Muscle layer of duodenum (tissue), 2 donors: ENCODE measurements at regions not wholly inside any gene's neighbourhood (a gene's known extent, or its start where the extent isn't known, plus 50 kb on each side); places are given as distances from the start of the nearest gene placed in this dataset.

Source experiments
- H3K27ac ChIP-seq: one replicate; pipeline ENCODE4 v1.7.0; 2013; ENCODE audit warnings: mild to moderate bottlenecking, low read length
- H3K27me3 ChIP-seq: one replicate; pipeline ENCODE4 v1.7.0; 2013; ENCODE audit warnings: low read depth, mild to moderate bottlenecking, control low read depth, low read length
- H3K36me3 ChIP-seq, 2 donors: one replicate each; pipeline ENCODE4 v1.7.0; 2013; ENCODE audit warnings: low read length in 2 of 2, control low read depth in 1 of 2, mild to moderate bottlenecking in 1 of 2; ENCODE audit not compliant: insufficient read depth in 2 of 2, control insufficient read depth in 1 of 2
- H3K4me1 ChIP-seq, 2 donors: one replicate each; pipeline ENCODE4 v1.7.0; 2013; ENCODE audit warnings: low read length in 2 of 2, mild to moderate bottlenecking in 2 of 2, control low read depth in 1 of 2, moderate library complexity in 1 of 2; ENCODE audit not compliant: insufficient read depth in 2 of 2, control insufficient read depth in 1 of 2
- H3K4me3 ChIP-seq, 2 donors: one replicate each; pipeline ENCODE4 v1.7.0; 2013; ENCODE audit warnings: low read length in 2 of 2, low read depth in 1 of 2, mild to moderate bottlenecking in 1 of 2
- H3K9me3 ChIP-seq, 2 donors: one replicate each; pipeline ENCODE4 v1.7.0; 2013; ENCODE audit warnings: low read length in 2 of 2, control low read depth in 1 of 2, mild to moderate bottlenecking in 1 of 2; ENCODE audit not compliant: control insufficient read depth in 1 of 2
- donor health status: healthy.

DNA sequence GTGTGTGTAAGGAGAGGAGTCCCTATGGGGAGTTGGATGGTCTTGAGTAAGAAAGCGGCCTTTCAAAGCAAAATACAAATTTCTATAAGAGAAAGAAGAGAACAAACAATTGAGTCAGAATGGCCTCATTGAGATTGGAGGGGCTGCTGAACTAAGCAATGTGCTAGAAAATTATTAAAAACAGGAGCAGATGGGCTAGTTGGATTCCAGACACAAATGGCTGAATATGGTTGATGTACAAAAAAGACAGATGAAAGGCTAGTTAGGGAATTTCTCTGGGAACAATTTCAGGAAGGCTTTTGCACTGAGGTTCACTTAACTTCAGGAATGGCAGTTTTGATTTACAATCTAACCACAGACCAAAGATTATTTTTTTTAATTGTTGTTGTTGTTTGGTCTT is 1806.8 kb upstream of the TENM3 start:
- H3K27ac ChIP-seq = no peak overlapping the region
- H3K36me3 ChIP-seq = no peaks in the 10 kb centered on the region
- no peaks in the 10 kb centered on the region for H3K9me3 ChIP-seq
- no peak overlapping the region for H3K4me3 ChIP-seq
- H3K4me1 ChIP-seq = no peaks in the 10 kb centered on the region
- no peaks in the 10 kb centered on the region for H3K27me3 ChIP-seq

- H3K4me3 ChIP-seq = no peak overlapping the region
- no peaks in the 10 kb centered on the region for H3K36me3 ChIP-seq
- no peaks in the 10 kb centered on the region for H3K9me3 ChIP-seq
- no peak overlapping the region for H3K27ac ChIP-seq
- no peaks in the 10 kb centered on the region for H3K27me3 ChIP-seq
- no peaks in the 10 kb centered on the region for H3K4me1 ChIP-seq
These were observed 1805.6 kb upstream of the TENM3 start for GRCh38 chr4:180437601-180438000.

- Histone ChIP-seq H3K4me3 (no peak overlapping the region), H3K4me1 (no peaks in the 10 kb centered on the region), H3K27ac (no peak overlapping the region), H3K27me3 (no peaks in the 10 kb centered on the region), H3K36me3 (no peaks in the 10 kb centered on the region), H3K9me3 (no peaks in the 10 kb centered on the region)
These were observed 1794.9 kb upstream of the TENM3 start for GRCh38 chr4:180448306-180448705.

DNA sequence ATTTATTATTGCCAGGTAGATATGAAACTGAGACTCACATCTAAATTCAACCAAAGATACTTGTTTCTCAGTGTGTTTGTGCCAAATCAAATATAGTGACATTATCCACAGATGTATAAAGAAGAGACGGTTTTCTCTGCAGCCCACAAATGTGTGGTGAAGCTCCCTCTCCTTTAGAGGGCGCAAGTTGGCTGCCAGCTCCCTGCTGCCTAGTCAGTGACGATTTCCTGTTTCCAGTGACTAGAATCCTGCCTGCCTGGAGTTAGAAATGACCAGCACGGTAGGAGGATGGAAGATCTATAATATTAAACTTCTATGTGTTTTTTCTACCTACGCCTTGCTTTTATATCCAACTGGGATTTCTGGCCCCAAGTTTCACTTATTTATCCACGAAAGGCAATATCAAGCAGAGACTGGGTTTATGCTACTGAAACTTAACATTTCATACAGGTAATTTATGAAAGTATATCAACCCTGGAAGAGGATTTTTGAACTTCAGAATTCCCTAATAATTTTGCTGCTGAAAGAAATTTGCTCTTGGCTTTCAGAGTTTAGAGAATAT is 1793.7 kb upstream of the TENM3 start:
- H3K27me3 ChIP-seq = no peaks in the 10 kb centered on the region
- no peaks in the 10 kb centered on the region for H3K9me3 ChIP-seq
- H3K36me3 ChIP-seq = no peaks in the 10 kb centered on the region
- no peaks in the 10 kb centered on the region for H3K4me1 ChIP-seq
- H3K27ac ChIP-seq = no peak overlapping the region
- no peak overlapping the region for H3K4me3 ChIP-seq

DNA sequence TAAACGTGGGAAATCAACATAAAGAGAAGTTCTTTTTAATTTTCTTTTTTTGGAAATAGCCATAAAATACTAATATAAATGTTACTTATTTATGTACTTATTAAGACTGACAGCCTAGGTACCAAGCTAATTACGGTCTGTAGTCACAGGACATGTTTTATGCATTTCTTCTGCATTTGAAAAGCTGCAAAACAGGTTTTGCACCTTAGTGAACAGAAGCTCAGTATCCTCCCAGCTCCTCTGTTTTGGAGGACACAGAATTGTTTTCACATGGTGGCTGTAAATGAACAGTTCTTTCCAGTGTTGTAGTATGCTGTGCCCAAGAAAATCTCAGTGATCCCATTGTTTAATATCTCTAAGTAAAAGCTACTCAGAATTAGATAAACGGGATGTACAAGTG is 1788.0 kb upstream of the TENM3 start:
- no peaks in the 10 kb centered on the region for H3K4me1 ChIP-seq
- no peaks in the 10 kb centered on the region for H3K36me3 ChIP-seq
- H3K27me3 ChIP-seq = no peaks in the 10 kb centered on the region
- H3K9me3 ChIP-seq = no peaks in the 10 kb centered on the region
- no peak overlapping the region for H3K4me3 ChIP-seq
- H3K27ac ChIP-seq = no peak overlapping the region

- no peak overlapping the region for H3K4me3 ChIP-seq
- H3K27ac ChIP-seq = no peak overlapping the region
- H3K36me3 ChIP-seq = no peaks in the 10 kb centered on the region
- no peaks in the 10 kb centered on the region for H3K27me3 ChIP-seq
- no peaks in the 10 kb centered on the region for H3K9me3 ChIP-seq
- no peaks in the 10 kb centered on the region for H3K4me1 ChIP-seq
These were observed 1786.3 kb upstream of the TENM3 start for GRCh38 chr4:180456928-180457327.

- Histone ChIP-seq H3K36me3 (no peaks in the 10 kb centered on the region), H3K27me3 (no peaks in the 10 kb centered on the region), H3K4me1 (no peaks in the 10 kb centered on the region), H3K9me3 (no peaks in the 10 kb centered on the region), H3K27ac (no peak overlapping the region), H3K4me3 (no peak overlapping the region)
These were observed 1781.1 kb upstream of the TENM3 start for GRCh38 chr4:180462116-180462515.

DNA sequence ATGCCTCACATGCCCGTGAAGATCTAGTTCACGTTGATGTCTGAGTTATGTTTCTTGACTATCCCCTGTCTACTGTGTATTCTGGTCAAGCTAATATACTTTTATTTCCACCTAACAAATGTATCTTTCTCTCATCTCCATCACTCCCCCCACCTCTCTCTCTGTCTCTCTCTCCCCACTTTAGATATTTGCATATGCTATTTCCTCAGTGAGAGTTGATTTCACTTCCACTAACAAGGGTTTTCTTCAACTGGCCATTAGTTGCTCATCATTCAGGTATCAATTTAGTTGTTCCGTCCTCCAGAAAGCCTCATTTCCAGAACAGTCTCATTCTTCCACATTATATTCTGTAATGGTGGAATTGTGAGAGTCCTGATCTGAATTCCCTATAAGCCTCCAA is 1777.8 kb upstream of the TENM3 start:
- Histone ChIP-seq H3K4me1 (no peaks in the 10 kb centered on the region), H3K36me3 (no peaks in the 10 kb centered on the region), H3K4me3 (no peak overlapping the region), H3K27me3 (no peaks in the 10 kb centered on the region), H3K9me3 (peaks cover 0 to 5% of the 10 kb centered on the region in 2 donors), H3K27ac (no peak overlapping the region)

- Histone ChIP-seq H3K9me3 (no peaks in the 10 kb centered on the region), H3K36me3 (no peaks in the 10 kb centered on the region)
These were observed 1760.2 kb upstream of the TENM3 start for GRCh38 chr4:180483036-180483435.

GRCh38 chr4:180485407-180485806 is 1757.8 kb upstream of the TENM3 start:
- Histone ChIP-seq H3K9me3 (no peaks in the 10 kb centered on the region), H3K27me3 (no peaks in the 10 kb centered on the region), H3K27ac (no peak overlapping the region), H3K4me1 (no peaks in the 10 kb centered on the region), H3K4me3 (no peak overlapping the region), H3K36me3 (no peaks in the 10 kb centered on the region)

More at GRCh38 chr4:180483036-180483435, 1760.2 kb upstream of the TENM3 start:
- Histone ChIP-seq H3K27me3 (no peaks in the 10 kb centered on the region), H3K4me1 (no peaks in the 10 kb centered on the region), H3K4me3 (no peak overlapping the region), H3K27ac (no peak overlapping the region)

DNA sequence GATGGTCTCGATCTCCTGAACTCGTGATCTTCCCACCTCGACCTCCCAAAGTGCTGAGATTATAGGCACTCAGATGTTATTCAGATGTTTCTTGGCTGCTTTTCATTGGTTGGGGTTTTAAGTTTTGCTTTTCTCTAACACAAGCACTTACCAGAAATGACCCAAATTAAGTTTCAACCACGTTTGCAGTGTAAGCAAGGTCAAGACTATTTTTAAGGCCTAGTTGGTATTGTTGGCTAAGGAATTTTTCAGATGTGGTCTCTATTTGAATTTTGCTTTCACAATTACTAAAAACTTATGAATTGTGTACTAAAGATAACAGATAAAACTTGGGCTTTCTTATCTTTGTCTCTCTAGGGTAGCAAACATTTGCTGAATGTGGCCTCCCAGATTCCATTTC is 1756.9 kb upstream of the TENM3 start:
- H3K9me3 ChIP-seq = no peaks in the 10 kb centered on the region
- no peaks in the 10 kb centered on the region for H3K36me3 ChIP-seq
- no peak overlapping the region for H3K4me3 ChIP-seq
- H3K4me1 ChIP-seq = no peaks in the 10 kb centered on the region
- no peak overlapping the region for H3K27ac ChIP-seq
- no peaks in the 10 kb centered on the region for H3K27me3 ChIP-seq

- Histone ChIP-seq H3K36me3 (no peaks in the 10 kb centered on the region), H3K27ac (no peak overlapping the region), H3K4me3 (no peak overlapping the region), H3K4me1 (no peaks in the 10 kb centered on the region), H3K27me3 (no peaks in the 10 kb centered on the region), H3K9me3 (no peaks in the 10 kb centered on the region)
These were observed 1753.4 kb upstream of the TENM3 start for GRCh38 chr4:180489787-180490186.
